GM19455 (cell line): ENCODE measurements at regions not wholly inside any gene's neighbourhood (a gene's known extent, or its start where the extent isn't known, plus 50 kb on each side); places are given as distances from the start of the nearest gene placed in this dataset.
"Not testable (repeated sequence)": the region's sequence is repeated elsewhere in the genome, so short reads cannot be mapped to it uniquely, and the experiment has no call there.

Experiments
- ATAC-seq: cut with Tn5 transposase; IDR thresholded peaks from one replicate; pipeline ENCODE4 v1.9.1; 2021; ENCODE audit not compliant: unreplicated experiment

GRCh38 chr4:97027728-97028410 lies 1115.4 kb downstream of the STPG2 start:
- no peak for ATAC-seq

DNA sequence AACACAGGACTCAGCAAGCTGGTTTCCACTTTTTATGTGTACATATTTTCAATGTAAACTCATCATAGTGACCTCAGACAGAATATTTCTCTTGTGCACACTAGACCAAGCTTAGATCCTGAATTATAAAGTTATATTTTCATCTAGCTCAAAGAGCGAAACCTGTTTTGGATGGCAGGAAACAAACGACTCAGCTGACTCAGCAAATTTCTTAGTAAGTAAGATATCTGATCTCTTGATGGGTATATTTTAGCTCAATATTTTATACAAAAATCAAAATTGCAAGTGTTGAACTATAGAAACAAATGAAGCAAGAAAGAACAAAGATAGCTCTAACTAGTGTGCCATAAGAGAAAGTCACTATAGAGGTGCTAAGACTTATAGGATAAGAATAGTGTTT lies 1114.5 kb downstream of the STPG2 start:
- no peak for ATAC-seq

- not testable (repeated sequence) for ATAC-seq
These were observed 1105.7 kb downstream of the STPG2 start for GRCh38 chr4:97037411-97038145.

- ATAC-seq = no peak
These were observed 1105.1 kb downstream of the STPG2 start for GRCh38 chr4:97038146-97038516.

DNA sequence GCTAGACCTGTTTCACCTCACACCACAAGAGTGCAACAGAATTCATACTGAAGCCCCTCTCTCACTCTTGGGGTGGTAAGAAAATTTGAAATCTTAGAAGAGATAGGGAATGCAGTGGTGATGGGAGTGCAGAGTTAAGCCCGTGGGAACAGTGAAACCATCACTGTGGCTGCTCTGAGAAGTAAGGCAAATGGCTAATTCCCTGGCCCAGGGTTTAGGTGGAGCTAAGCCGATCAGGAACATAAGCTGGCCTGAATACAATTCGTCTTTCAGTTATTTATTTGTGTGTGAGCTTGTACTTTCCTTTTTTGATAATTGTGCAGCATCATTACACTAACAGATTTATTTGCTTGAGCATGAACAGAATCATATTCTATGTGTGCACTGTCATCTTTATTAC lies 1070.6 kb downstream of the STPG2 start:
- no peak for ATAC-seq

DNA sequence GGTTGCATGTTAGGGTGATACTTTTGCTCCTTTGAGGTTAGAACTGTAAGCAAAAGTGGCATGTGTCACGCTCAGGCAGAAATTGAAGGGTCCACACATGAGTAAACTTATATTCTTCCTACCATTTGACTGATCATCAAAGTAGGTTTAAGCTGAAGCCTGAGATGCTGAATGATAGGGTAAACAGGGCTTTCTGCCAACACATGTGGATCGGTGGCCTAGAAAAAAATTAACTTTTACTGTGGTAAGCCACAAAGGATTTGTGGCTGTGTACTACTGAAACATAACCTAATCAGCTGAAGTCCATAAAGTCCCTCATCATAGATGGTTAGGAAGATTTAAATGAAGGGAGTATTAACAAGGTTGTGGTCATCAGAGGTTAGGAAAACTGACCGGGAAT lies 1070.1 kb downstream of the STPG2 start:
- no peak for ATAC-seq

DNA sequence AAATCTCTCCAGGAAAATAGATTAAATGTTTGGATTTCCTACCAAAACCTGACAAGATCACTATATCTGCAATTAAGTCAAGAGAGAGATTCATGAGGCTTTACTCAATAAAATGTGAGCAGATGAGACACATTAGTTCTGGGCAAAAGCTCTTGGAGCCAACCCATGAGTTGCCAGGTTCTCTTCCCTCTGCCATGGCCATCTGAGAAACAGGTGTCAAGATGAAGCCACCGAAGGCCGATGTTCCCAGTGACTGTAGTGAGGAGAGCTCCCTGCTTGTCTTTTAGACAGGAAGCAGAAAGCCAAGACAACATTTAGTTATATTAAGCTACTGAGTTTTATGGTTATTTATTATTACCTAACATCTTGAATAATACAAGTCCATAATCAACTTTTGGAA lies 1068.7 kb downstream of the STPG2 start:
- ATAC-seq = no peak

GRCh38 chr4:97081951-97082350 lies 1061.3 kb downstream of the STPG2 start:
- ATAC-seq = no peak

GRCh38 chr4:97097036-97097435 lies 1046.2 kb downstream of the STPG2 start:
- not testable (repeated sequence) for ATAC-seq

- ATAC-seq = not testable (repeated sequence)
These were observed 1042.1 kb downstream of the STPG2 start for GRCh38 chr4:97101171-97101570.

DNA sequence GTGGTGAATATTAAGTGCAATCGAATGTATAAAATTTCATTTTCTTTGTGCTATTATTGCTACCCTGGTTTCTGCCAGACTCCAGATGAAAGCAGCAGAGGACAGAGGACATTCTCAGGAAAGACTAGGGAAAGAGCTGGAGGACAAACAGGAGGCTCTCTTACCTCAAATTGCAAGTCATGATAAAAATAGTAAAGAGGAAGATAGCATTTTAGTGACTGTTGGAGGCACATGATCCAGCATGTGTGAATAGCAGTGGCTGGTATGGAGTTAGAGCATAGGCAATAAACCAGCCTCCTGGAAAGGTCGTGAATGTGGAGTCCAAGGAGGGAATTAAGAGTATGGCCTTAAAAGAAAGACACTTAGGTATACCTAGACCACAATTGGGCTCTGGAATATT lies 1040.0 kb downstream of the STPG2 start:
- no peak for ATAC-seq

- no peak for ATAC-seq
These were observed 1039.3 kb downstream of the STPG2 start for GRCh38 chr4:97104006-97104405.

DNA sequence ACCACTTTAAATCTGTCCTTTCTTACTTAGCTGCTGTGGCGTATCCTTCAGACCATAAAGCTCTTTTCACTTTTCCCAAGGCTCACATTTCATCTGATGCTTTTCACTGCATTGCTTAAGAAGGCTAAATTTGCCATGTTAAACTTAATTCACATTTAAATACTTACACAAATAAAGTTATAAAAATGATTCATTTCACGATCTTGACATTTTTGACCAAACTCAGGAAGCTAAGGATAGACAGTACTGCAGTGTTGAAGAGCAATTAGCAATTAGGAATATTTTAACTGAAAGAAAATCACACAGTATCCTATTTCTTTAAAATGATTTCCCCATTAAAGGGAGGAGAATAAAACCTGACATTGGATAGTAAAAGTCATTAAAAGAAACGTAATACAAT lies 1038.6 kb downstream of the STPG2 start:
- no peak for ATAC-seq

- ATAC-seq = no peak
These were observed 1037.8 kb downstream of the STPG2 start for GRCh38 chr4:97105347-97106099.

- no peak for ATAC-seq
These were observed 1037.1 kb downstream of the STPG2 start for GRCh38 chr4:97106161-97106560.

GRCh38 chr4:97110506-97110905 lies 1032.8 kb downstream of the STPG2 start:
- ATAC-seq = no peak

- no peak for ATAC-seq
These were observed 1026.8 kb downstream of the STPG2 start for GRCh38 chr4:97116511-97116910.

DNA sequence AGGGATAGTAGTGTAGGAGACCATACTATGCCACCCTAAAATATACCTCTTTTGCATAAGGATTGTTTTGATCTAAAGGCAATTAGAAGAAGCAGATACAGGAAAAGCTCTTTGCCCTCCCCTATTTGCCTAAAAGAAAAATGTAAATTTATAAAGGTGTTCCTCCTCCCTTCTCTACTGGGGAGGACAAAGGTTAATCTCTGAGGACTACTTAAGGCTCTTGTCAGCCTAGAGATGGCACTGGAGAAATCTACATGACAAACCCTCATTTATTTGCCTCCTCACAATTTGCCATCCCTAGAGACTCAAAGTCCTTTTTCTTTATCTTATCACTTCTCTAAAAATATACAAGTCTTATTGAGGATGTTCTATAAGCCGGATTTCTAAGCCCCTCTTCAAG lies 1021.8 kb downstream of the STPG2 start:
- no peak for ATAC-seq

DNA sequence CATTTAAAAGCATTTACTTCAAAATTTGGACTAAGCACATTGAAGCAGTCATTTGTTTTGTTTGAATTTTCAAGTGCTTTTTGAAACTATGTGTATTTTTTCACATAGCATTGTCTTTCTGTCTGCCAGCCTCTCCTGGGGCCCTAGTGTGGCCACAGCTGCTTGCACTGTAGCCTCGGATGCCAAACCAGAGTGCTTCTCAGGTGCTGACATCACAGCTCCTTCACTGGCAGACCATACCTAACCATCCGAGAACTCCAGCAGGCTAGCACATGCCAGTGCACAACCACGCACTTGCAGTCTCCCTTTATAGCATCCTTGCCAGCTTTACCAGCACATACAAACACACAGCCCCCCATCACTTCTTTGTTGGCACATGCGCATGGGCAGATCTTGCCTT lies 1019.7 kb downstream of the STPG2 start:
- ATAC-seq = no peak

DNA sequence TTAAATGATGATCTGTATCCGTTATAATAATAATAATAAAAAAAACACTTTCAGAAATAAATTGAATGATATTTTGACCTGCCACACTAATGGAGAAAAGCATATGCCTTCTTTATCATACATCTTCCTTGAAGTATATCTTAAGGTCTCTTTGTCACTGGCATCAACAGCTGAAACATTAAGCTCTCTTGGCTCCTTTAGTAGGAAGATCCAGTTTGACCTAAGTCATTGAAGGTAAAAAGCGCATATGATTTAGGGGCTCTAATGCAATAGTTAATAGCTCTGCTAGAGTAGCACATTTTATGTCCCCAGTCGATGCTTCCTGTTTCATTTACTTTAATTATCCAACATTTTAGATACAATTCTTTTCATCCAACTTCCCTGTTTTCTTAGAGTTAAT lies 1010.8 kb downstream of the STPG2 start:
- no peak for ATAC-seq

- ATAC-seq = no peak
These were observed 1008.8 kb downstream of the STPG2 start for GRCh38 chr4:97134456-97134855.

DNA sequence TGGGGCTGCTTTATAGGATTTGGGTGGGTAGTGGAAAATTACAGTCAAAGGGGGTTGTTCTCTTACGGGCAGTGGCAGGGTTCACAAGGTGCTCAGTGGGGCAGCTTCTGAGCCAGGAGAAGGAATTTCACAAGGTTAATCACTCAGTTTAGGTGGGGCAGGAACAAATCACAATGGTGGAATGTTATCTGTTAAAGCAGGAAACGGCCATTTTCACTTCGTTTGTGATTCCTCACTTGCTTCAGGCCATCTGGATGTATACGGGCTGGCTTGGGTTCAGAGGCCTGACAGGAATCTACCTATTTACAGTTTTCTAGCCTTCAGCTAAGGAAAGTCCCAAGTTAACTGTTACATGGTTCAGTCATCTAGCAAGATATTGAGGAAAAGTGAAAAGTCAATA lies 1003.5 kb downstream of the STPG2 start:
- ATAC-seq = no peak
